HCT116 (cell line): ENCODE measurements at regions not wholly inside any gene's neighbourhood (a gene's known extent, or its start where the extent isn't known, plus 50 kb on each side); places are given as distances from the start of the nearest gene placed in this dataset.

ENCODE experiments used
- ATAC-seq: fragments of 200-7000 bp; cut with Tn5 transposase; 2 replicates; pipeline ENCODE4 v1.9.1; 2020; ENCODE audit warnings: mild to moderate bottlenecking, moderate library complexity
- BruUV-seq: library from RNA; stranded (reverse); fragments of 400-500 nt; replicated peaks from 2 replicates; lab custom pipeline; 2021; lab: Mats Ljungman, UMichigan
- CTCF ChIA-PET: fragments of 300-600 bp; sonication (Branson Sonifier 250); formaldehyde crosslinking; loops from one replicate; lab custom pipeline; 2021; ENCODE audit warnings: antibody characterized with exemption; lab: Charles Lee
- POLR2A ChIA-PET: fragments of 300-600, 350-600 bp; sonication (Branson Sonifier 250); formaldehyde crosslinking; loops from one replicate; lab custom pipeline; 2021; ENCODE audit warnings: antibody characterized with exemption; lab: Charles Lee
- RAD21 ChIA-PET, 2 experiments: fragments of 300-600 bp; sonication (Branson Sonifier 250); formaldehyde crosslinking; loops; one replicate each; lab custom pipeline; 2023; ENCODE audit warnings: low total read pairs in 2 of 2; ENCODE audit not compliant: uncharacterized antibody in 2 of 2, unreplicated experiment in 2 of 2, low non-redundant PET in 1 of 2; lab: Charles Lee
- DNase-seq: peaks from one replicate; pipeline ENCODE4 v3.0.0-alpha.2; 2010; ENCODE audit warnings: low read depth, low spot score
- H2AFZ ChIP-seq: fragments of 200-600 bp; shearing (Covaris generic), sonication (generic); 2 replicates; pipeline ENCODE4 v1.6.1; 2017; ENCODE audit warnings: low read depth, mixed run types, mixed read lengths, antibody characterized with exemption, low read length; ENCODE audit not compliant: poor library complexity, severe bottlenecking
- H3K27ac ChIP-seq: 2 replicates; pipeline ENCODE4 v1.5.1; 2012; ENCODE audit warnings: low read depth, low read length
- H3K27me3 ChIP-seq: fragments of 200-600 bp; sonication (generic); 2 replicates; pipeline ENCODE4 v1.6.1; 2016; ENCODE audit warnings: mixed run types, low read length, mixed read lengths; ENCODE audit not compliant: insufficient read depth
- H3K36me3 ChIP-seq, 2 experiments: fragments of 200-500 bp in 1 of 2; fragments of 200-600 bp in 1 of 2; sonication (Bioruptor generic) in 1 of 2; sonication (generic) in 1 of 2; 2 replicates each; pipeline versions ENCODE4 v1.5.1 to v1.6.1; 2014 to 2016; ENCODE audit warnings: low read length in 2 of 2, inconsistent platforms in 1 of 2, mixed read lengths in 1 of 2, mixed run types in 1 of 2; ENCODE audit not compliant: insufficient read depth in 2 of 2, control insufficient read depth in 1 of 2
- H3K4me1 ChIP-seq, 2 experiments: fragments of 200-600 bp in 1 of 2; sonication (generic) in 1 of 2; 2 replicates each; pipeline versions ENCODE4 v1.5.1 to v1.6.1; 2012 to 2017; ENCODE audit warnings: low read length in 2 of 2, inconsistent platforms in 1 of 2, mild to moderate bottlenecking in 1 of 2, mixed read lengths in 1 of 2, mixed run types in 1 of 2, moderate library complexity in 1 of 2; ENCODE audit not compliant: insufficient read depth in 2 of 2, control insufficient read depth in 1 of 2
- H3K4me2 ChIP-seq: fragments of 200-600 bp; sonication (generic); 2 replicates; pipeline ENCODE4 v1.6.1; 2017; ENCODE audit warnings: mixed run types, low read length, mixed read lengths
- H3K4me3 ChIP-seq, 2 experiments: fragments of 200-600 bp in 1 of 2; sonication (generic) in 1 of 2; replicated peaks in 1 of 2; 2 replicates each; pipeline ENCODE4 v1.5.1; 2011 to 2016; ENCODE audit warnings: low read length in 2 of 2, control low read depth in 1 of 2, low read depth in 1 of 2, mild to moderate bottlenecking in 1 of 2, mixed read lengths in 1 of 2, mixed run types in 1 of 2
- H3K79me2 ChIP-seq: fragments of 200-600 bp; sonication (generic); 2 replicates; pipeline ENCODE4 v1.6.1; 2017; ENCODE audit warnings: mild to moderate bottlenecking, mixed run types, low read length, moderate library complexity, mixed read lengths; ENCODE audit not compliant: insufficient read depth
- H3K9ac ChIP-seq: fragments of 200-600 bp; sonication (generic); 2 replicates; pipeline ENCODE4 v1.6.1; 2016; ENCODE audit warnings: low read length, mixed read lengths
- H3K9me2 ChIP-seq: fragments of 200-600 bp; sonication (generic), shearing (Covaris generic); 2 replicates; pipeline ENCODE4 v1.6.1; 2017; ENCODE audit warnings: mixed run types, mild to moderate bottlenecking, moderate library complexity; ENCODE audit not compliant: insufficient read depth
- H3K9me3 ChIP-seq, 2 experiments: fragments of 200-500 bp in 1 of 2; fragments of 200-600 bp in 1 of 2; sonication (Bioruptor generic) in 1 of 2; sonication (generic) in 1 of 2; 2 replicates each; pipeline ENCODE4 v1.6.1; 2014 to 2017; ENCODE audit warnings: low read length in 2 of 2, mixed read lengths in 2 of 2, inconsistent platforms in 1 of 2, low read depth in 1 of 2, mild to moderate bottlenecking in 1 of 2, mixed run types in 1 of 2, moderate library complexity in 1 of 2; ENCODE audit not compliant: control insufficient read depth in 1 of 2, insufficient read depth in 1 of 2
- H4K20me1 ChIP-seq: fragments of 200-600 bp; sonication (generic), shearing (Covaris generic); 2 replicates; pipeline ENCODE4 v1.6.1; 2017; ENCODE audit warnings: mixed run types, mild to moderate bottlenecking, moderate library complexity; ENCODE audit not compliant: insufficient read depth
- ATF3 ChIP-seq: IDR thresholded peaks from 2 replicates; pipeline ENCODE4 v1.6.1; 2012
- CTCF ChIP-seq, 3 experiments: fragments of 200-600 bp in 1 of 3; sonication (generic) in 1 of 3; IDR thresholded peaks in 2 of 3; conservative IDR thresholded peaks in 1 of 3; 2 replicates each; pipeline ENCODE4 v1.5.1; 2012 to 2017; ENCODE audit warnings: low read depth in 2 of 3, low read length in 2 of 3, antibody characterized with exemption in 1 of 3, borderline replicate concordance in 1 of 3, control low read depth in 1 of 3, mild to moderate bottlenecking in 1 of 3, mixed read lengths in 1 of 3, mixed run types in 1 of 3, moderate library complexity in 1 of 3; ENCODE audit not compliant: insufficient read depth in 1 of 3
- JUND ChIP-seq: IDR thresholded peaks from 2 replicates; pipeline ENCODE4 v1.6.1; 2012
- RAD21 ChIP-seq: IDR thresholded peaks from 2 replicates; pipeline ENCODE4 v1.6.1; 2012; ENCODE audit warnings: low read depth, mild to moderate bottlenecking
- SP1 ChIP-seq: IDR thresholded peaks from 2 replicates; pipeline ENCODE4 v1.6.1; 2012; ENCODE audit warnings: low read depth
- TCF7L2 ChIP-seq: IDR thresholded peaks from 2 replicates; pipeline ENCODE4 v1.7.0; 2011; ENCODE audit warnings: borderline replicate concordance, inconsistent platforms; ENCODE audit not compliant: insufficient read depth, insufficient read length; ENCODE audit errors: extremely low read depth
- ZBTB33 ChIP-seq: IDR thresholded peaks from 2 replicates; pipeline ENCODE4 v1.6.1; 2011; ENCODE audit warnings: mild to moderate bottlenecking, low read length, moderate library complexity; ENCODE audit not compliant: insufficient replicate concordance; ENCODE audit errors: extremely low read depth
- ZFX ChIP-seq: fragments of 450-650 bp; IDR thresholded peaks from 2 replicates; pipeline ENCODE4 v1.6.1; 2017
- intact Hi-C: fragments of 100-400 bp; cut with micrococcal nuclease; formaldehyde crosslinking; loops from 2 replicates; pipeline ENCODE4 v1.10.0; 2022

- no peak overlapping the region for H2AFZ ChIP-seq
- H3K27ac ChIP-seq, result no peak overlapping the region
- H3K27me3 ChIP-seq, result no peaks in the 10 kb centered on the region
- peak; percentile 87 for ATAC-seq
- no peaks in the 10 kb centered on the region for H4K20me1 ChIP-seq
- RAD21 ChIA-PET, result interaction anchor here (0.7 to 1.6 kb wide), 5 partner anchors 133 to 1150 kb away, joined by 3 to 5 read pairs (median 4); no protein-coding TSS in a partner anchor
- intact Hi-C loops, result loop anchor here (1.0 to 2.0 kb wide), 4 partner anchors 196 to 907 kb away; no protein-coding TSS in a partner anchor
- H3K9ac ChIP-seq, result no peak overlapping the region
- H3K79me2 ChIP-seq, result no peaks in the 10 kb centered on the region
- H3K9me3 ChIP-seq, result no peaks in the 10 kb centered on the region
- H3K4me1 ChIP-seq, result no peaks in the 10 kb centered on the region
- CTCF ChIA-PET, result interaction anchor here (0.6 to 3.9 kb wide), 10 partner anchors 9 to 655 kb away, joined by 3 to 21 read pairs (median 4); no protein-coding TSS in a partner anchor
- peak; percentile 60 for DNase-seq
- POLR2A ChIA-PET, result no interaction called here
- no peak for TF ChIP-seq TCF7L2
- peak; percentile 62 to 75 (median 70) for TF ChIP-seq CTCF (IDR thresholded peaks at IDR 0.05 in 2 of 3, conservative IDR thresholded peaks at IDR 0.05 in 1 of 3; ENCODE audit: borderline replicate concordance in 1 of 3, insufficient read depth in 1 of 3, low read depth in 2 of 3, low read length in 2 of 3)
- peak; percentile 86 for TF ChIP-seq RAD21
- H3K4me3 ChIP-seq, result no peak overlapping the region
- BruUV-seq, result no TSS peak
- no peaks in the 10 kb centered on the region for H3K9me2 ChIP-seq
- peaks cover 0 to 2% of the 10 kb centered on the region in 2 experiments; a peak in 1 of 4 replicates for H3K36me3 ChIP-seq
- H3K4me2 ChIP-seq, result no peak overlapping the region
Observed at GRCh38 chr6:144482142-144482541, 197.0 kb downstream of the UTRN start.

- no peaks in the 10 kb centered on the region for H3K4me1 ChIP-seq
- DNase-seq, result no peak
- no peak overlapping the region for H3K4me2 ChIP-seq
- RAD21 ChIA-PET, result no interaction called here
- no peaks in the 10 kb centered on the region for H4K20me1 ChIP-seq
- intact Hi-C loops, result no loop called here
- H3K9ac ChIP-seq, result no peak overlapping the region
- no TSS peak for BruUV-seq
- H3K79me2 ChIP-seq, result no peaks in the 10 kb centered on the region
- no peak overlapping the region for H3K4me3 ChIP-seq
- H3K9me2 ChIP-seq, result no peaks in the 10 kb centered on the region
- no peak for TF ChIP-seq ZFX
- TF ChIP-seq ZBTB33, result no peak
- no peak for TF ChIP-seq ATF3
- TF ChIP-seq SP1, result no peak
- no peak for TF ChIP-seq JUND
- TF ChIP-seq, all 23 proteins: peak for 0
- Histone ChIP-seq H3K9me3 (no peaks in the 10 kb centered on the region), H3K27ac (no peak overlapping the region), H3K36me3 (no peaks in the 10 kb centered on the region), H2AFZ (no peak overlapping the region), H3K27me3 (no peaks in the 10 kb centered on the region)
- CTCF ChIA-PET, result no interaction called here
- POLR2A ChIA-PET, result no interaction called here
- ATAC-seq, result no peak
Observed at GRCh38 chr6:144485531-144485930, 200.4 kb downstream of the UTRN start.
